ENCODE measurements at regions not wholly inside any gene's neighbourhood (a gene's known extent, or its start where the extent isn't known, plus 50 kb on each side); places are given as distances from the start of the nearest gene placed in this dataset.
"Not testable (repeated sequence)": the region's sequence is repeated elsewhere in the genome, so short reads cannot be mapped to it uniquely, and the experiment has no call there.

DNA sequence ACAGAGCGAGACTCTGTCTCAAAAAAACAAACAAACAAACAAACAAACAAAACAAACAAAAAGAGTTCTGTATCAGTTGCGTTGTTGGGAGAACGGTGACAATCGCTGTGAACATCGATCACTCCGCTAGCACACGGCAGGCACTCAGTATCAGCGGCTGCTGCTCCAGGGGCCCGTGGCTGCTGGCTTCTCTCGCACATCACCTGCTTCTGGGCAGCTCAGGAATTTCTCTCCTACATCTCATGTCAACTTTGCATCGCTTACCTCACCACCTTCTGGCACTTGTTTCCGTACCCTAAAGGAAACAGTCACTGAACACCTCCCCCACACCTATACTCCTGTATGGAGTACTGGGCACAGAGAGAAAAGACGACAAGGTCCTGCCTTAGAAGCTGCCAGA lies 70.3 kb upstream of the WNT7B start:
- TF ChIP-seq, protein P1, sequence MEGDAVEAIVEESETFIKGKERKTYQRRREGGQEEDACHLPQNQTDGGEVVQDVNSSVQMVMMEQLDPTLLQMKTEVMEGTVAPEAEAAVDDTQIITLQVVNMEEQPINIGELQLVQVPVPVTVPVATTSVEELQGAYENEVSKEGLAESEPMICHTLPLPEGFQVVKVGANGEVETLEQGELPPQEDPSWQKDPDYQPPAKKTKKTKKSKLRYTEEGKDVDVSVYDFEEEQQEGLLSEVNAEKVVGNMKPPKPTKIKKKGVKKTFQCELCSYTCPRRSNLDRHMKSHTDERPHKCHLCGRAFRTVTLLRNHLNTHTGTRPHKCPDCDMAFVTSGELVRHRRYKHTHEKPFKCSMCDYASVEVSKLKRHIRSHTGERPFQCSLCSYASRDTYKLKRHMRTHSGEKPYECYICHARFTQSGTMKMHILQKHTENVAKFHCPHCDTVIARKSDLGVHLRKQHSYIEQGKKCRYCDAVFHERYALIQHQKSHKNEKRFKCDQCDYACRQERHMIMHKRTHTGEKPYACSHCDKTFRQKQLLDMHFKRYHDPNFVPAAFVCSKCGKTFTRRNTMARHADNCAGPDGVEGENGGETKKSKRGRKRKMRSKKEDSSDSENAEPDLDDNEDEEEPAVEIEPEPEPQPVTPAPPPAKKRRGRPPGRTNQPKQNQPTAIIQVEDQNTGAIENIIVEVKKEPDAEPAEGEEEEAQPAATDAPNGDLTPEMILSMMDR (IDR thresholded peaks at IDR 0.05; ENCODE audit: low read depth, low read length): no peak
- no peak for DNase-seq (ENCODE audit: extremely low read depth, low read depth)

DNA sequence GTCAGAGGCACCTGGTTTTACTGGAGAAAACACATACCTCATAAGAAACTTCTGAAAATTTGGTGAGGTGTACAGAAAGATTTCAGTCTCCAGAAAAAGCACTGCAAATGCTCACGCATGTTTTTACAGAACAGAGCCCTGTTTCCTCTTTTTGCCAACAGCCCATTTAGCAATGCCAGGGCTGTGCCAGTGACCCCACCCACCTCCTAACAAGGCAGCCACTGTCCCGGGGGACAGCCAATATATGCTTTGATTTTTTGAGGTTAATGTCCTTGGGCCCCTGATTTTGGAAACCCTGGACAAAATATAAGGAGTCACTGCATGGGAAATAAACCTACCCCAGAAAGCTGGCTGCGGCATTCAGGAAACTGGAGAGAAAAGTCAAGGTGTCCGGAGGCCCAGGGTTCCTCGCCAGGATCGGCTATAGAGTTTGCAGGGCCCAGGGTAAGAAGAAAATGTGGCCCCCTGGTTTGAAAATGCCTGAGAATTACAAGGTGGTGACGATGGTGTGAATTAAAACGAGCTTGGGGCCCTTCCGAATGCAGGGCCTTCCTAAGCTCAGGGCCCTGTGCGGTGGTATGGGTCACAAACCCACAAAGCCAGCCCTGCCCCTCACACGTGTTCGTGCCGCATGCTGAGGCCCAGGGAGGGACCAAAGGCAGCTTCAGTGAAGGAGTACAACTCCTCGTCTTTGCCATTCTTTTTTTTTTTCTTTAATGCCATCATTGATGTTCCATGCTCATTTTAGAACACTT lies 71.1 kb upstream of the WNT7B start:
- DNase-seq (ENCODE audit: extremely low read depth, low read depth): no peak
- TF ChIP-seq, protein P1 (IDR thresholded peaks at IDR 0.05; ENCODE audit: low read depth, low read length): no peak

DNA sequence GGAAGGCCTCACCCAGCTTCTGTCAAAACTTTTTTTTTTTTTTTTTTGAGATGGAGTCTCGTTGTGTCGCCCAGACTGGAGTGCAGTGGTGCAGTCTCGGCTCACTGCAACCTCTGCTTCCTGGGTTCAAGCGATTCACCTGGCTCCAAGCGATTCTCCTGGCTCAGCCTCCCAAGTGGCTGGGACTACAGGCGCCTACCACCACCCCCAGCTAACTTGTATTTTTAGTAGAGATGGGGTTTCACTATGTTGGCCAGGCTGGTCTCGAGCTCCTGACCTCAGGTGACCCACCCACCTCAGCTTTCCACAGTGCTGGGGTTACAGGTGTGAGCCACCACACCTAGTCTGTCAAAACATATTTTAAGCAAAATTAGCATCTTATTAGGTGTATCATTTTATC lies 71.7 kb upstream of the WNT7B start:
- not testable (repeated sequence) for DNase-seq (ENCODE audit: extremely low read depth, low read depth)

DNA sequence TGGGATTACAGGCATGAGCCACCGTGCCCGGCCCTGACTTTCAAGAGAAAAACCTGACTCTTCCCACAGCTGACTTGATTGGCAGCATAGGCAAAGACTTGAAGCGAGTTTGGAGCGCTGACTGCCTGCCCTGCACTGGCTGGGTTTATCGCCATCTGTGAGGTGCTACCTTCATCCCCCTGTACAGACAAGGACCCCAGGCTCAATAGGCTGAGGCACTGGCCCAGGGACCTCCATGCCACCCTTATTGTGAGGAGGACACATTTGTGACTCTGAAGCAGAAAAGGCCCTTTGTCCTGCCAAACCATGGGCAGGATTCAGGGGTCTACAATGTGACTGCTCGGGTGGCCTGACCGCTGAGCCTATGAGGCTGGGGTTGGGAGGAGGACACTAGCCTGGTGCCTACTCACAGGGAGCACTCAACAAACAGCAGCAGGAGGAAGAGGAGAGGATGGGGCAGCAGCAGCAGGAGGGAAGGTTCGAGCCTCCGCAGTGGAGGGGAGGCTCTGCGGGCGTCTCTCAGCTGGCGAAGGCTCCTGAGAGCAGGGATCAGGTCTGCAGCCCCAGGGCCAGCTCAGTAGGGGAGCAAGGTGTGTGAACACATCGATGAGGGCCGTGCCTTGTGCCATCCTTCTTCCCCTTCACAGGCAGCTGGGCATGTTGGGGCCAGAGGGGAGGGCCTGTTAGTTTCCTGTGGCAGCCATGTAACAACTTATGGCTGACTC lies 72.9 kb upstream of the WNT7B start:
- TF ChIP-seq, protein P1 (IDR thresholded peaks at IDR 0.05; ENCODE audit: low read depth, low read length): no peak
- no peak for DNase-seq (ENCODE audit: extremely low read depth, low read depth)

DNA sequence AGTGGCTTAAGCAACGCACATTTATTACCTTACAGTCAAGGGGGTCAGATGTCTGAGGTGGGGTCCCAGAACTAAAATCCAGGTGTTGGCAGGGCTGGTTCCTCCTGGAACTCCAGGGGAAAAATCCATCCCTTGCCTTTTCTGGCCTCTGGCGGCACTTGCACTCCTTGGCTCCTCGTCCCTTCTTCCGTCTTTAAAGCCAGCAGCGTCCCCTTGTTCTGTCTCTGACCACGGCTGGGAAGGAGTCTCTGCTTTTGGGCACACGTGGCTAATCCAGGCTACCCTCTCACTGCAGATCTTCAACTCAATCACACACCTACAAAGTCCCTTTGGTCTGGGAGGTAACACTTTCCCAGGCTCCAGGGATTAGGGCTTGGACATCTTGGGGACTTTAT lies 73.5 kb upstream of the WNT7B start:
- DNase-seq (ENCODE audit: extremely low read depth, low read depth): no peak
- TF ChIP-seq, protein P1 (IDR thresholded peaks at IDR 0.05; ENCODE audit: low read depth, low read length): no peak

DNA sequence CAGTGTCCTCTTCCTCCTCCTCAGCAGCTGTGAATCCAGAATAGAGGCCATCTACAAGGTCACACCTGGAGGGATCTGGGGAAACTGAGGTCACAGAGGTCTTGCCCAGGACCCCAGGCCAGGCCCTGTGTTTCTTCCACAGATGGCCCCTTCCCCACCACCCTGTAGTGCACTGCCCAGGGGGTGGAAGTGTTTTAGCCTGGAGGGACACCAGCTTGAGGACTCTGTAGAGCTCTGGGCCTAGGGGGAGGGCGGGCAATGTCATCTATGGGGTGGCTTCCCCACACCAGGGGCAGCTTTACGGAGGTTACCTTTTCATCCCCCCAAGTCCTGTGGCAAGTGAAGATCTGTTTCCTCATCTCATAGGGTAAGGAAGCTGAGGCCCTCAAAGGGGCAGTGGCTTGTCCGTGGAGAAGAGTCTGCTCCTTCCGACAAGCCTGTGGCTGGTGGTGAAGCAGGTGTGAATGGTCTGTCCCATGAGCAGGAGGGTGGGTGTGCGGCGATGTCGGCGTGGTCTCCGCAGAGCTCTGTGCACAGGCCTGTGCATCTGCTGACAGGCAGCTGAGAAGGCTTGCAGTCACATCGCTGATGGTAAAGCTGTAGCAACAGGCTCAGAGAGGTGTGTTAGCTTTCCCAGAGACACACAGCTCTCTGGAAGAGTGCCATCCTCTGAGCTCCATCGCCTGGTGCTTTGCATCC lies 74.1 kb upstream of the WNT7B start:
- no peak for DNase-seq (ENCODE audit: extremely low read depth, low read depth)

DNA sequence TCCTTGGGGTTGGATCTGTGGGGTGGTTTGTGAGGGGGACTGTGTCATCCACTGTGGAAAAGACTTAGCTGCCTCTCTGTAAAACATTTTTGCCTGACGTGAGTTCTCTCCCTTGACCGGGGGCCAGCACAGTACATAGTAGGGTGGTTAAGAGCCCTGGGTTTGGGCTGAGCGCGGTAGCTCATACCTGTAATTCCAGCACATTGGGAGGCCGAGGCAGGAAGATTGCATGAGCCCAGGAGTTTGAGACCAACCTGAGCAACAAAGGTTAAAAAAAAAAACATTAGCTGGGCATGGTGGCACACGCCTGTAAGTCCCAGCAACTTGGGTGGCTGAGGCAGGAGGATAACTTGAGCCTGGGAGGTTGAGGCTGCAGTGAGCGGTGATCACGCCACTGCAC lies 74.7 kb upstream of the WNT7B start:
- DNase-seq (ENCODE audit: extremely low read depth, low read depth): no peak
- TF ChIP-seq, protein P1 (IDR thresholded peaks at IDR 0.05; ENCODE audit: low read depth, low read length): no peak

More for the DNA sequence above, 74.1 kb upstream of the WNT7B start:
- TF ChIP-seq, protein P1 (IDR thresholded peaks at IDR 0.05; ENCODE audit: low read depth, low read length): no peak
